ENCODE measurements at regions not wholly inside any gene's neighbourhood (a gene's known extent, or its start where the extent isn't known, plus 50 kb on each side); places are given as distances from the start of the nearest gene placed in this dataset.

GRCh38 chr9:73451003-73451402 is 299.3 kb downstream of the ANXA1 start:
- DNase-seq (ENCODE audit: extremely low spot score): no peak
- TF ChIP-seq CTCF (IDR thresholded peaks at IDR 0.05; ENCODE audit: control extremely low read depth, extremely low read depth, low read depth, missing control alignments): no peak
- POLR2A ChIA-PET: no interaction called here
- CTCF ChIA-PET: no interaction called here

DNA sequence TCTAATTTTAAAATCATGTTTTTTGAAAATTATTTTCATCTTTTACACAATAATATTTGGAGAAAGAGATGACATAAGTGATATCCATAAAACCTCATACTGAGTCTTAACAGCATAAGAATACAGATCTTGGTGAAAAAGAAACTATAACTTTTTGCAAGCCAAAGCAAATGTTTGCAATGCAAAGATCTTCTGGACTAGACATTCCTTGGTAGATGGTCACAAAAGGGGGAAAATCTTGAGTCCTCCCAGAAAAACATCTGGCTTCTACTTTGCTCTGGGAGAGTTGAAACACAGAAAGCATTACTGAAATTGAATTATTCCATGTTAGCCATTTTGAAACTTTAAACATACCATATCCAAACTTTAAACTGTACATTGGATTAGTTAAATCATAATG is 308.2 kb downstream of the ANXA1 start:
- no peak for DNase-seq (ENCODE audit: extremely low spot score)
- no peak for TF ChIP-seq CTCF (IDR thresholded peaks at IDR 0.05; ENCODE audit: control extremely low read depth, extremely low read depth, low read depth, missing control alignments)
- POLR2A ChIA-PET: no interaction called here
- CTCF ChIA-PET: interaction anchor here (1.1 to 2.3 kb wide), 2 partner anchors 9 to 19 kb away, joined by 3 to 7 read pairs; no protein-coding TSS in a partner anchor

- TF ChIP-seq CTCF (IDR thresholded peaks at IDR 0.05; ENCODE audit: control extremely low read depth, extremely low read depth, low read depth, missing control alignments): no peak
- ChIA-PET POLR2A (no interaction called here), CTCF (interaction anchor here (0.9 kb wide), 1 partner anchor 9 kb away, joined by 3 read pairs; no protein-coding TSS in a partner anchor)
- DNase-seq (ENCODE audit: extremely low spot score): no peak
Observed at GRCh38 chr9:73468716-73469115, 317.1 kb downstream of the ANXA1 start.

DNA sequence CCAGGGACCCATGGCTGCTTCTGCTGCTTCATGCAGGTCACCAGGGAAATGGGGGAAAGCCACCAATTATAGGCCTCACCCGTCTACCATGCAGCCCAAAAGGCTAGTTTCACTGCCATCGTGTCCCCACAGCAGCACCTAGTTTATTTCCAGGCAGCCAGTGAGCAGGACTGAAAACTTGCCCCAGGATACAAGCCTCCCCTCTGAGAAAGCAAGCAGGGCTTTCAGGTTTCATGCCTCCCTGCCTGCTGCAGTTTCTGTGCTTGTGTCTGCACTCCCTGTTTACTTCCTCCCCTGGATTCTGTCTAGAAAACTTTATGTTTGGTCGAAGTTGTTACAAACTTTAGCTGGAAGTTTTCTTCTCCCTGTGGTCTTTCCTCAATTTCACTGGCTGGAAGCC is 319.1 kb downstream of the ANXA1 start:
- no peak for TF ChIP-seq CTCF (IDR thresholded peaks at IDR 0.05; ENCODE audit: control extremely low read depth, extremely low read depth, low read depth, missing control alignments)
- CTCF ChIA-PET: interaction anchor here (1.1 kb wide), 1 partner anchor 10 kb away, joined by 3 read pairs; no protein-coding TSS in a partner anchor
- POLR2A ChIA-PET: no interaction called here
- DNase-seq (ENCODE audit: extremely low spot score): no peak

DNA sequence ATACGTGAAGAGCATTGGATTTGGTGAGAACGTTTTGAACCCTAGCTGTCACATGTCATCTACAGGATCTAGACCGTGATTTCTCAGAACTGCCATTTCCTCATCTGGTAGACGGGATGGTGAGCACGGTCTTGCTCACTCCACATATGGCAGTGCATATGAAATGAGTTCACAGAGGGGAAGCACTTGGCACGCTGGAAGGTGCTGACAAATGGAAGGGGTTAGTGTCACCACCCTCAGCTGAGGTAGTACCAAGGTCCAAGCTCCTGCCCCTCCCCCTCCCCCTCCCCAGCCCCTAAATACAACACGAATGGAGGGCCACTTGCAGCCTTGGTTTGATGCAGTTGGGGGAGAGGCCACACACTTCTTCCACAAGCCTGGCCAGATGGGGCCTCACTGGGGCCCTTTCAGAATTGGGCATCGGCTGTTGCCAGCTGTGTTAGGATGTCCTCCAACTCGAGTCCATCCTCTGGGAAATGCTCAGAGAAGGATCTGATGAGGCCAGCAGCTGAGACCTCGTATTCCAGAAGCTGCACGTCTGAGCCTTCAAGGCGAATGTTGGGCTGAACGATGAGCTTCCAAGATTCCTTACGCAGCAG is 322.4 kb downstream of the ANXA1 start:
- no peak for TF ChIP-seq CTCF (IDR thresholded peaks at IDR 0.05; ENCODE audit: control extremely low read depth, extremely low read depth, low read depth, missing control alignments)
- CTCF ChIA-PET: interaction anchor here (1.9 kb wide), 1 partner anchor 11 kb away, joined by 9 read pairs; no protein-coding TSS in a partner anchor
- POLR2A ChIA-PET: no interaction called here
- no peak for DNase-seq (ENCODE audit: extremely low spot score)

DNA sequence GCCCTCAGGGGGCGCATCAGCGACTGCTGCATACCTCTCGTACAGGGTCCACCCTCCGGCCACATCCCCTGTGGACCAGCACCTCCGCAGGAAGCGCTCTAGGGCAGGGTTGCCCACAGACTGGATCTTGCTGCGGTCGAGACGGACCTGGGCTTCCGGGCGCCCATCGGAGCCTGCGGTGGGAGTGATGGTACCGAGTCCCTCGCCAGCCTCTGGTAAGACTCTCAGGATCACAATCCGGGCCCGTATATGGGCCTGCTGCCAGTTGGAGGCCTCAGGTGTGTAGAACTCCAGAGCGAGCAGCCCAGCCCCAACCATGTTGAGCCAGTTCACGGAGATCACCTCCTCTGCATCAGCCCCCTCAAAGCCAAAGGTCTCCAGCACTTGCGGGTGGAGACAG is 323.0 kb downstream of the ANXA1 start:
- CTCF ChIA-PET: interaction anchor here (1.9 kb wide), 1 partner anchor 11 kb away, joined by 9 read pairs; no protein-coding TSS in a partner anchor
- DNase-seq (ENCODE audit: extremely low spot score): no peak
- no peak for TF ChIP-seq CTCF (IDR thresholded peaks at IDR 0.05; ENCODE audit: control extremely low read depth, extremely low read depth, low read depth, missing control alignments)
- POLR2A ChIA-PET: no interaction called here
